T-helper 1 cell treated with Interleukin-12 subunit alpha and Interleukin-12 subunit beta and Interleukin-4 antibody, amounts not matched to agents 30 μg/mL and 1 μg/mL, for 36 hours (primary cell): ENCODE measurements at regions not wholly inside any gene's neighbourhood (a gene's known extent, or its start where the extent isn't known, plus 50 kb on each side); places are given as distances from the start of the nearest gene placed in this dataset.

ENCODE experiments used
- H3K27ac Mint-ChIP-seq: one replicate; pipeline ENCODE4 v1.8.0; 2021; ENCODE audit warnings: mild to moderate bottlenecking, mixed read lengths
- H3K27me3 Mint-ChIP-seq: one replicate; pipeline ENCODE4 v1.8.0; 2021; ENCODE audit warnings: low read depth, mixed read lengths
- H3K36me3 Mint-ChIP-seq: one replicate; pipeline ENCODE4 v1.8.0; 2021; ENCODE audit warnings: low read depth, mixed read lengths
- H3K4me1 Mint-ChIP-seq: one replicate; pipeline ENCODE4 v1.8.0; 2021; ENCODE audit warnings: low read depth, mixed read lengths
- H3K4me3 Mint-ChIP-seq: one replicate; pipeline ENCODE4 v1.8.0; 2021; ENCODE audit warnings: mild to moderate bottlenecking, moderate library complexity, mixed read lengths
- H3K9me3 Mint-ChIP-seq: one replicate; pipeline ENCODE4 v1.8.0; 2021; ENCODE audit warnings: mixed read lengths

GRCh38 chr2:157149270-157149669, 108.2 kb upstream of the GALNT5 start:
- no peak overlapping the region for H3K4me3 Mint-ChIP-seq
- H3K9me3 Mint-ChIP-seq: no peaks in the 10 kb centered on the region
- no peak overlapping the region for H3K27ac Mint-ChIP-seq
- H3K4me1 Mint-ChIP-seq: no peaks in the 10 kb centered on the region
- H3K27me3 Mint-ChIP-seq: peaks cover 11% of the 10 kb centered on the region
- H3K36me3 Mint-ChIP-seq: no peaks in the 10 kb centered on the region

- no peaks in the 10 kb centered on the region for H3K36me3 Mint-ChIP-seq
- H3K27me3 Mint-ChIP-seq: peaks cover 8% of the 10 kb centered on the region
- H3K4me3 Mint-ChIP-seq: no peak overlapping the region
- H3K9me3 Mint-ChIP-seq: no peaks in the 10 kb centered on the region
- H3K27ac Mint-ChIP-seq: no peak overlapping the region
- H3K4me1 Mint-ChIP-seq: no peaks in the 10 kb centered on the region
These were observed 106.8 kb upstream of the GALNT5 start for GRCh38 chr2:157150747-157151146.

- Mint-ChIP-seq H3K9me3 (no peaks in the 10 kb centered on the region), H3K4me3 (no peak overlapping the region), H3K4me1 (no peaks in the 10 kb centered on the region), H3K36me3 (no peaks in the 10 kb centered on the region), H3K27ac (no peak overlapping the region), H3K27me3 (peaks cover 8% of the 10 kb centered on the region)
These were observed 105.1 kb upstream of the GALNT5 start for GRCh38 chr2:157152362-157152761.

GRCh38 chr2:157155992-157156391, 101.5 kb upstream of the GALNT5 start:
- Mint-ChIP-seq H3K27ac (no peak overlapping the region), H3K27me3 (peaks cover 9% of the 10 kb centered on the region), H3K4me1 (no peaks in the 10 kb centered on the region), H3K4me3 (no peak overlapping the region), H3K9me3 (no peaks in the 10 kb centered on the region), H3K36me3 (no peaks in the 10 kb centered on the region)

- Mint-ChIP-seq H3K27me3 (peaks cover 9% of the 10 kb centered on the region), H3K27ac (no peak overlapping the region), H3K36me3 (no peaks in the 10 kb centered on the region), H3K4me3 (no peak overlapping the region), H3K9me3 (no peaks in the 10 kb centered on the region), H3K4me1 (no peaks in the 10 kb centered on the region)
These were observed 99.4 kb upstream of the GALNT5 start for GRCh38 chr2:157158111-157158510.

- Mint-ChIP-seq H3K27ac (no peak overlapping the region), H3K4me1 (no peaks in the 10 kb centered on the region), H3K4me3 (no peak overlapping the region), H3K36me3 (no peaks in the 10 kb centered on the region), H3K27me3 (peaks cover 5% of the 10 kb centered on the region), H3K9me3 (no peaks in the 10 kb centered on the region)
These were observed 98.1 kb upstream of the GALNT5 start for GRCh38 chr2:157159221-157159934.

GRCh38 chr2:157160111-157160510, 97.4 kb upstream of the GALNT5 start:
- Mint-ChIP-seq H3K27me3 (peaks cover 5% of the 10 kb centered on the region), H3K27ac (no peak overlapping the region), H3K4me1 (no peaks in the 10 kb centered on the region), H3K36me3 (no peaks in the 10 kb centered on the region), H3K9me3 (no peaks in the 10 kb centered on the region), H3K4me3 (no peak overlapping the region)

- no peak overlapping the region for H3K27ac Mint-ChIP-seq
- H3K9me3 Mint-ChIP-seq: no peaks in the 10 kb centered on the region
- H3K4me1 Mint-ChIP-seq: no peaks in the 10 kb centered on the region
- no peak overlapping the region for H3K4me3 Mint-ChIP-seq
- no peaks in the 10 kb centered on the region for H3K27me3 Mint-ChIP-seq
- H3K36me3 Mint-ChIP-seq: no peaks in the 10 kb centered on the region
These were observed 93.1 kb upstream of the GALNT5 start for GRCh38 chr2:157164370-157164769.

- Mint-ChIP-seq H3K27ac (no peak overlapping the region), H3K4me3 (no peak overlapping the region), H3K36me3 (no peaks in the 10 kb centered on the region), H3K4me1 (no peaks in the 10 kb centered on the region), H3K27me3 (peaks cover 3% of the 10 kb centered on the region), H3K9me3 (no peaks in the 10 kb centered on the region)
These were observed 92.6 kb upstream of the GALNT5 start for GRCh38 chr2:157164891-157165290.

- H3K36me3 Mint-ChIP-seq: no peaks in the 10 kb centered on the region
- H3K27me3 Mint-ChIP-seq: peaks cover 8% of the 10 kb centered on the region
- no peak overlapping the region for H3K4me3 Mint-ChIP-seq
These were observed 89.0 kb upstream of the GALNT5 start for GRCh38 chr2:157168501-157168900.

GRCh38 chr2:157169889-157170288, 87.6 kb upstream of the GALNT5 start:
- no peaks in the 10 kb centered on the region for H3K36me3 Mint-ChIP-seq

More at GRCh38 chr2:157168501-157168900, 89.0 kb upstream of the GALNT5 start:
- Mint-ChIP-seq H3K4me1 (no peaks in the 10 kb centered on the region), H3K9me3 (no peaks in the 10 kb centered on the region), H3K27ac (no peak overlapping the region)

GRCh38 chr2:157170299-157170698, 87.2 kb upstream of the GALNT5 start:
- no peaks in the 10 kb centered on the region for H3K36me3 Mint-ChIP-seq
- no peaks in the 10 kb centered on the region for H3K4me1 Mint-ChIP-seq
- no peak overlapping the region for H3K27ac Mint-ChIP-seq
- no peaks in the 10 kb centered on the region for H3K9me3 Mint-ChIP-seq
- H3K4me3 Mint-ChIP-seq: no peak overlapping the region
- peaks cover 15% of the 10 kb centered on the region for H3K27me3 Mint-ChIP-seq

More at GRCh38 chr2:157169889-157170288, 87.6 kb upstream of the GALNT5 start:
- Mint-ChIP-seq H3K4me3 (no peak overlapping the region), H3K27me3 (peaks cover 15% of the 10 kb centered on the region), H3K9me3 (no peaks in the 10 kb centered on the region), H3K27ac (no peak overlapping the region), H3K4me1 (no peaks in the 10 kb centered on the region)

GRCh38 chr2:157172239-157172638, 85.3 kb upstream of the GALNT5 start:
- H3K27ac Mint-ChIP-seq: no peak overlapping the region
- H3K36me3 Mint-ChIP-seq: no peaks in the 10 kb centered on the region
- H3K4me3 Mint-ChIP-seq: no peak overlapping the region
- no peaks in the 10 kb centered on the region for H3K9me3 Mint-ChIP-seq
- H3K4me1 Mint-ChIP-seq: no peaks in the 10 kb centered on the region
- H3K27me3 Mint-ChIP-seq: peaks cover 15% of the 10 kb centered on the region

- H3K36me3 Mint-ChIP-seq: no peaks in the 10 kb centered on the region
These were observed 84.5 kb upstream of the GALNT5 start for GRCh38 chr2:157172866-157173578.

GRCh38 chr2:157173740-157174184, 83.7 kb upstream of the GALNT5 start:
- Mint-ChIP-seq H3K4me3 (no peak overlapping the region), H3K27me3 (peaks cover 15% of the 10 kb centered on the region), H3K27ac (no peak overlapping the region)

More at GRCh38 chr2:157172866-157173578, 84.5 kb upstream of the GALNT5 start:
- Mint-ChIP-seq H3K27me3 (peaks cover 15% of the 10 kb centered on the region), H3K9me3 (no peaks in the 10 kb centered on the region), H3K4me1 (no peaks in the 10 kb centered on the region), H3K27ac (no peak overlapping the region), H3K4me3 (no peak overlapping the region)

More at GRCh38 chr2:157173740-157174184, 83.7 kb upstream of the GALNT5 start:
- H3K9me3 Mint-ChIP-seq: no peaks in the 10 kb centered on the region
- H3K36me3 Mint-ChIP-seq: no peaks in the 10 kb centered on the region
- H3K4me1 Mint-ChIP-seq: no peaks in the 10 kb centered on the region
